ENCODE measurements at regions not wholly inside any gene's neighbourhood (a gene's known extent, or its start where the extent isn't known, plus 50 kb on each side); places are given as distances from the start of the nearest gene placed in this dataset.

DNA sequence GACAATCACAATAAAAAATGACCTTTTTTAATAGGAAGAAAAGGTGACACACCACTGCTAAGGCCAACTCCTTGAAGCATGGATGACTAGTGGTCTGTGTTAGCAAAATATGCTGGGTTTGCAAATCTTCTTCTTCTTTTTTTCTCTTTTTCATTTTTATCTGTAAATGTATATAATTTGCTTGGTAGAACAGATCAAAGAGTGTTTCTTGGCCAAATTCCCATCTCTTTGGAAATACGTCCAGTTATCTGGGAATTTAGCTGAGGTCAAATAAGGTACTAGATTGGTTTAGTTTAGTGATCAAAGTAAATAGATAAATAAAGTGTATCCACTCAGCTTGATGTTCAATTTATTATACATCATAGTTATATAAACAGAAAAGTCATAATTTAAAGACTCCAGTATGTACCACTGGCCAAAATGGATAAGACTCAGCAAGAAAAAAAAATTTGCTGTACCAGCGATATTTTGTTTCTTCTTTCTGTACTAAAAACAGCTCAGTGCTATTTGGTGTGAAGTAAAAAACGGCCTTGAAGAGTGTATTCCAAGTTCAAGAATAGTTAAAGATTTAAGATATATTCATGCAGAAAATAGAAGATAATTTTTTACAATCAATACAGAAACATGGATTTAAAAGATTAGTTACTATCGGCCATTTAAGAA, 738.6 kb upstream of the PIK3C3 start:
- Mint-ChIP-seq H3K27me3 (ENCODE audit: low read depth in 2 of 2) (no peaks in the 10 kb centered on the region), H3K9me3 (peaks cover 16% of the 10 kb centered on the region in 2 donors), H3K27ac (no peak overlapping the region), H3K36me3 (no peaks in the 10 kb centered on the region), H3K4me1 (no peaks in the 10 kb centered on the region), H3K4me3 (no peak overlapping the region)
- ATAC-seq: no peak
- TF ChIP-seq, protein P1, sequence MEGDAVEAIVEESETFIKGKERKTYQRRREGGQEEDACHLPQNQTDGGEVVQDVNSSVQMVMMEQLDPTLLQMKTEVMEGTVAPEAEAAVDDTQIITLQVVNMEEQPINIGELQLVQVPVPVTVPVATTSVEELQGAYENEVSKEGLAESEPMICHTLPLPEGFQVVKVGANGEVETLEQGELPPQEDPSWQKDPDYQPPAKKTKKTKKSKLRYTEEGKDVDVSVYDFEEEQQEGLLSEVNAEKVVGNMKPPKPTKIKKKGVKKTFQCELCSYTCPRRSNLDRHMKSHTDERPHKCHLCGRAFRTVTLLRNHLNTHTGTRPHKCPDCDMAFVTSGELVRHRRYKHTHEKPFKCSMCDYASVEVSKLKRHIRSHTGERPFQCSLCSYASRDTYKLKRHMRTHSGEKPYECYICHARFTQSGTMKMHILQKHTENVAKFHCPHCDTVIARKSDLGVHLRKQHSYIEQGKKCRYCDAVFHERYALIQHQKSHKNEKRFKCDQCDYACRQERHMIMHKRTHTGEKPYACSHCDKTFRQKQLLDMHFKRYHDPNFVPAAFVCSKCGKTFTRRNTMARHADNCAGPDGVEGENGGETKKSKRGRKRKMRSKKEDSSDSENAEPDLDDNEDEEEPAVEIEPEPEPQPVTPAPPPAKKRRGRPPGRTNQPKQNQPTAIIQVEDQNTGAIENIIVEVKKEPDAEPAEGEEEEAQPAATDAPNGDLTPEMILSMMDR (IDR thresholded peaks at IDR 0.05): no peak
- no peaks in the 10 kb centered on the region for H3K4me1 ChIP-seq (ENCODE audit: control insufficient read depth, insufficient read depth, low read length)
- peaks cover 5% of the 10 kb centered on the region for H3K9me3 ChIP-seq (ENCODE audit: control insufficient read depth, insufficient read depth, low read length)
- no peaks in the 10 kb centered on the region for H3K36me3 ChIP-seq (ENCODE audit: control insufficient read depth, insufficient read depth, low read length)
- H3K27me3 ChIP-seq (ENCODE audit: control insufficient read depth, insufficient read depth, low read length): no peaks in the 10 kb centered on the region
- DNase-seq: no peak
- WGBS (ENCODE audit: insufficient coverage): 100% methylated on average over 2 of the region's 4 CpGs
- intact Hi-C loops (cut with micrococcal nuclease): no loop called here
- H3K27ac ChIP-seq (ENCODE audit: low read length): no peak overlapping the region
- H3K4me3 ChIP-seq (ENCODE audit: low read length): no peak overlapping the region

DNA sequence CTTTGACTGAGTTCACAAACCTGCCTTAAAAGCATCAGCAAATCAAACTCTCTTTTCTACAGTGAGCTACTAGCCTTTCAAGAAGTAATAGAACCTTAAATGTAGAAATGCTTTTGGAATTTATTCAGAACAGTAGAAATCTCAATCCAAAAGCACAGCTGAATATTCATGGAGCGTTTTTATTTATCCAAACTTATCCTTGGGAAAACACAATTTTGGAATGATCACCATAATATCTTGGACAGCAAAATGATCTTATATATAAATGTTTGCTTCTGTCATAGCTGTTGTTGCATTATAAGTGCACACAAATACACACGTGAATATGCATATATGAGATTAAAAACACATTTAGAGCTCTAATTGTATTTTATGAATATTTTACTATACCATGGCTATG, 747.3 kb upstream of the PIK3C3 start:
- intact Hi-C loops (cut with micrococcal nuclease): no loop called here
- Histone ChIP-seq H3K36me3 (ENCODE audit: control insufficient read depth, insufficient read depth, low read length) (no peaks in the 10 kb centered on the region), H3K27ac (ENCODE audit: low read length) (no peak overlapping the region), H3K4me1 (ENCODE audit: control insufficient read depth, insufficient read depth, low read length) (no peaks in the 10 kb centered on the region), H3K4me3 (ENCODE audit: low read length) (no peak overlapping the region), H3K9me3 (ENCODE audit: control insufficient read depth, insufficient read depth, low read length) (peaks cover 5% of the 10 kb centered on the region), H3K27me3 (ENCODE audit: control insufficient read depth, insufficient read depth, low read length) (no peaks in the 10 kb centered on the region)
- Mint-ChIP-seq H3K9me3 (peaks cover 9 to 15% of the 10 kb centered on the region in 2 donors), H3K27me3 (ENCODE audit: low read depth in 2 of 2) (no peaks in the 10 kb centered on the region), H3K4me1 (no peaks in the 10 kb centered on the region), H3K36me3 (no peaks in the 10 kb centered on the region), H3K4me3 (no peak overlapping the region), H3K27ac (no peak overlapping the region)
- ATAC-seq (no peak), DNase-seq (no peak)
- WGBS (ENCODE audit: insufficient coverage): no CpG with 5 or more reads among the region's 2 CpGs
- TF ChIP-seq, protein P1 (IDR thresholded peaks at IDR 0.05): no peak

DNA sequence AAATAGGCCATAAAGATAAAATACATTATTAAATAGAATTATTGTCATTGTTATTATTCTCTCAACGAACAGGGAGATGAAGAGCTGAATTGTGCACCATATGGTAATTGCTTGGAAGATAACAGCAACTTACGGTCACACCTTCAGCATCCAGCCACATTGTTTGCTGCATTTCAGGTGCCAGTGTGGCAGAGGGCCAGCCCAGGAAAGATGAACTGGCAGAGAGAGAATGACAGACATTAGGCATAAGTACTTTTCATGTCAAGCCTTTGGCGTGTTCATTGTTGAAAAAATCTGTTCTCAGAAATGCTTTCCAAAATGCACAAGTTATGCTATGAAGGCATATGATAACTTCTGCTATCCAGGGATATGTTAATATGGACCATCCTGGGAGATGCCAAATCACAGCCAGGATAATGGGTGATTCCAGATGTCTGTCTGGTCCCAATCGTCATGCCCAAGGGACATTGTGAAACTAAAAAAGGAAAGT, 748.6 kb upstream of the PIK3C3 start:
- intact Hi-C loops (cut with micrococcal nuclease): no loop called here
- DNase-seq (no peak), ATAC-seq (no peak)
- H3K4me3 Mint-ChIP-seq: no peak overlapping the region
- Histone ChIP-seq H3K9me3 (ENCODE audit: control insufficient read depth, insufficient read depth, low read length) (peaks cover 5% of the 10 kb centered on the region), H3K27ac (ENCODE audit: low read length) (no peak overlapping the region), H3K27me3 (ENCODE audit: control insufficient read depth, insufficient read depth, low read length) (no peaks in the 10 kb centered on the region), H3K36me3 (ENCODE audit: control insufficient read depth, insufficient read depth, low read length) (no peaks in the 10 kb centered on the region), H3K4me1 (ENCODE audit: control insufficient read depth, insufficient read depth, low read length) (no peaks in the 10 kb centered on the region), H3K4me3 (ENCODE audit: low read length) (no peak overlapping the region)
- H3K27me3 Mint-ChIP-seq (ENCODE audit: low read depth in 2 of 2): no peaks in the 10 kb centered on the region
- no peak overlapping the region for H3K27ac Mint-ChIP-seq
- TF ChIP-seq, protein P1 (IDR thresholded peaks at IDR 0.05): no peak
- H3K36me3 Mint-ChIP-seq: no peaks in the 10 kb centered on the region
- H3K9me3 Mint-ChIP-seq: peaks cover 8 to 16% of the 10 kb centered on the region in 2 donors
- no peaks in the 10 kb centered on the region for H3K4me1 Mint-ChIP-seq
- 81% methylated on average over 4 of the region's 4 CpGs for WGBS (ENCODE audit: insufficient coverage)

DNA sequence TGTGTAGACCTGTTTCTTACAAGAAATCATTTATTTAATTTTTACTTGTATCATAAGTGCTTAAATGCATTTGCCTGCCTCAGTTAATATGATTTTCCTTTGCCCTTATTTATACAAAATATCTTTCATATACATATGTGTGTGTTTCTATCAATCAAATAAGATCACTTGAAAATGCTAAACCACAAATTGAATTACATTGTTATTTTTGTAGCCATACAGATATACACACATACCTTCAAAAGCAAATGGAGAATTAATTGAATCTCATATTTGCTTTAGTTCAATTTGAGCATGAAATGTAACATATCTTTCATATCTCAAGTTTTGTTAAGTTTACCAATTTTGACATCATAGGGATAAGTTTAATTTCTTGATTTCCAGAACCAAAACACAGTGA, 755.8 kb upstream of the PIK3C3 start:
- H3K27ac Mint-ChIP-seq: no peak overlapping the region
- no peak overlapping the region for H3K4me3 Mint-ChIP-seq
- ATAC-seq (no peak), DNase-seq (no peak)
- no peak overlapping the region for H3K27ac ChIP-seq (ENCODE audit: low read length)
- H3K36me3 Mint-ChIP-seq: no peaks in the 10 kb centered on the region
- H3K4me3 ChIP-seq (ENCODE audit: low read length): no peak overlapping the region
- no peaks in the 10 kb centered on the region for H3K9me3 ChIP-seq (ENCODE audit: control insufficient read depth, insufficient read depth, low read length)
- H3K27me3 Mint-ChIP-seq (ENCODE audit: low read depth in 2 of 2): no peaks in the 10 kb centered on the region
- no peaks in the 10 kb centered on the region for H3K4me1 ChIP-seq (ENCODE audit: control insufficient read depth, insufficient read depth, low read length)
- H3K36me3 ChIP-seq (ENCODE audit: control insufficient read depth, insufficient read depth, low read length): no peaks in the 10 kb centered on the region
- TF ChIP-seq, protein P1 (IDR thresholded peaks at IDR 0.05): no peak
- intact Hi-C loops (cut with micrococcal nuclease): no loop called here
- no peaks in the 10 kb centered on the region for H3K4me1 Mint-ChIP-seq
- no peaks in the 10 kb centered on the region for H3K27me3 ChIP-seq (ENCODE audit: control insufficient read depth, insufficient read depth, low read length)
- peaks cover 18 to 24% of the 10 kb centered on the region in 2 donors for H3K9me3 Mint-ChIP-seq
